Liver (tissue), 8 donors: ENCODE measurements at regions not wholly inside any gene's neighbourhood (a gene's known extent, or its start where the extent isn't known, plus 50 kb on each side); places are given as distances from the start of the nearest gene placed in this dataset.

Source experiments
- DNase-seq: peaks from one replicate; pipeline ENCODE4 v3.0.0-alpha.2; 2017; ENCODE audit warnings: low spot score
- H3K27ac ChIP-seq, 2 donors: one replicate each; pipeline ENCODE4 v1.7.0; 2013; ENCODE audit warnings: inconsistent platforms in 2 of 2, low read length in 2 of 2, control low read depth in 1 of 2, low read depth in 1 of 2, mild to moderate bottlenecking in 1 of 2
- H3K27me3 ChIP-seq, 4 donors: one replicate each; pipeline versions ENCODE4 v1.6.1 to v1.7.0; 2013; ENCODE audit warnings: low read length in 3 of 4, inconsistent platforms in 1 of 4, mild to moderate bottlenecking in 1 of 4, moderate library complexity in 1 of 4; ENCODE audit not compliant: control insufficient read depth in 4 of 4, insufficient read depth in 4 of 4
- H3K36me3 ChIP-seq, 4 donors: one replicate each; pipeline versions ENCODE4 v1.6.1 to v1.7.0; 2013; ENCODE audit warnings: low read length in 3 of 4, mild to moderate bottlenecking in 3 of 4, low read depth in 1 of 4, moderate library complexity in 1 of 4; ENCODE audit not compliant: control insufficient read depth in 4 of 4, insufficient read depth in 3 of 4
- H3K4me1 ChIP-seq, 4 donors: one replicate each; pipeline versions ENCODE4 v1.6.1 to v1.7.0; 2013; ENCODE audit warnings: low read length in 3 of 4, mild to moderate bottlenecking in 3 of 4, moderate library complexity in 1 of 4; ENCODE audit not compliant: control insufficient read depth in 4 of 4, insufficient read depth in 4 of 4
- H3K4me3 ChIP-seq, 3 donors: one replicate each; pipeline versions ENCODE4 v1.6.1 to v1.7.0; 2013; ENCODE audit warnings: low read length in 3 of 3, control low read depth in 1 of 3, low read depth in 1 of 3, mild to moderate bottlenecking in 1 of 3
- H3K9ac ChIP-seq, 2 donors: one replicate each; pipeline ENCODE4 v1.7.0; 2013; ENCODE audit warnings: low read length in 2 of 2, mild to moderate bottlenecking in 2 of 2, moderate library complexity in 2 of 2, control low read depth in 1 of 2, low read depth in 1 of 2
- H3K9me3 ChIP-seq, 4 donors: one replicate each; pipeline versions ENCODE4 v1.6.1 to v1.7.0; 2013; ENCODE audit warnings: low read length in 3 of 4; ENCODE audit not compliant: control insufficient read depth in 4 of 4
- ATF3 ChIP-seq: IDR thresholded peaks from 2 replicates; pipeline ENCODE4 v1.6.1; 2016; ENCODE audit warnings: antibody characterized with exemption
- CTCF ChIP-seq: fragments of 150-350 bp; IDR thresholded peaks from 2 replicates; pipeline ENCODE4 v1.5.1; 2017; ENCODE audit warnings: improper control_type of control experiment, low read depth, low read length; ENCODE audit not compliant: missing input control
- EGR1 ChIP-seq, 2 donors: IDR thresholded peaks; 2 replicates each; pipeline ENCODE4 v1.6.1; 2016 to 2018; ENCODE audit warnings: antibody characterized with exemption in 2 of 2, low read depth in 2 of 2
- FOXA1 ChIP-seq: IDR thresholded peaks from 2 replicates; pipeline ENCODE4 v1.6.1; 2016; ENCODE audit warnings: antibody characterized with exemption
- FOXA2 ChIP-seq: IDR thresholded peaks from 2 replicates; pipeline ENCODE4 v1.6.1; 2016; ENCODE audit warnings: antibody characterized with exemption
- GABPA ChIP-seq, 2 donors: IDR thresholded peaks in 1 of 2; conservative IDR thresholded peaks in 1 of 2; 2 replicates each; pipeline ENCODE4 v1.6.1; 2016; ENCODE audit warnings: antibody characterized with exemption in 2 of 2, mild to moderate bottlenecking in 1 of 2, moderate library complexity in 1 of 2
- HNF4A ChIP-seq, 2 donors: conservative IDR thresholded peaks; 2 replicates each; pipeline ENCODE4 v1.6.1; 2016; ENCODE audit warnings: antibody characterized with exemption in 2 of 2, mild to moderate bottlenecking in 2 of 2
- HNF4G ChIP-seq: IDR thresholded peaks from 2 replicates; pipeline ENCODE4 v1.6.1; 2016; ENCODE audit warnings: antibody characterized with exemption
- JUND ChIP-seq, 2 donors: IDR thresholded peaks; 2 replicates each; pipeline ENCODE4 v1.6.1; 2016; ENCODE audit warnings: antibody characterized with exemption in 2 of 2
- MAX ChIP-seq: IDR thresholded peaks from 2 replicates; pipeline ENCODE4 v1.6.1; 2016; ENCODE audit warnings: antibody characterized with exemption
- NR2F2 ChIP-seq: IDR thresholded peaks from 2 replicates; pipeline ENCODE4 v1.6.1; 2016; ENCODE audit warnings: antibody characterized with exemption
- RAD21 ChIP-seq, 2 donors: IDR thresholded peaks; 2 replicates each; pipeline ENCODE4 v1.6.1; 2016; ENCODE audit warnings: antibody characterized with exemption in 2 of 2, mild to moderate bottlenecking in 2 of 2
- REST ChIP-seq: IDR thresholded peaks from 2 replicates; pipeline ENCODE4 v1.6.1; 2016; ENCODE audit warnings: antibody characterized with exemption, mild to moderate bottlenecking
- RXRA ChIP-seq, 2 donors: IDR thresholded peaks; 2 replicates each; pipeline ENCODE4 v1.6.1; 2017 to 2018; ENCODE audit warnings: antibody characterized with exemption in 2 of 2, mild to moderate bottlenecking in 1 of 2
- SP1 ChIP-seq: IDR thresholded peaks from 2 replicates; pipeline ENCODE4 v1.6.1; 2018; ENCODE audit warnings: antibody characterized with exemption, mild to moderate bottlenecking
- TAF1 ChIP-seq: conservative IDR thresholded peaks from 2 replicates; pipeline ENCODE4 v1.6.1; 2016; ENCODE audit warnings: antibody characterized with exemption, mild to moderate bottlenecking
- YY1 ChIP-seq: IDR thresholded peaks from 2 replicates; pipeline ENCODE4 v1.6.1; 2016; ENCODE audit warnings: antibody characterized with exemption, mild to moderate bottlenecking
- ZBTB33 ChIP-seq: IDR thresholded peaks from 2 replicates; pipeline ENCODE4 v1.6.1; 2016; ENCODE audit warnings: antibody characterized with exemption
- WGBS: extraction: QIAGEN DNeasy Blood & Tissue Kit; methylation state at CpG from one replicate; pipeline ENCODE4 v1.1.7; 2013; 5-methylcytosine and 5-hydroxymethylcytosine counted together
- donor health status: healthy.
- donor health status: healthy.
- donor health status: healthy.
- donor health status: healthy.
- donor health status: healthy.

GRCh38 chr18:65347446-65347845 is 403.4 kb upstream of the CDH7 start:
- no peak for DNase-seq
- H3K4me1 ChIP-seq, result no peaks in the 10 kb centered on the region
- H3K4me3 ChIP-seq, result no peak overlapping the region
- peaks cover 0 to 3% (median 0%) of the 10 kb centered on the region in 4 donors for H3K9me3 ChIP-seq
- no peaks in the 10 kb centered on the region for H3K36me3 ChIP-seq
- H3K27me3 ChIP-seq, result no peaks in the 10 kb centered on the region
- TF ChIP-seq ATF3, result no peak
- no peak for TF ChIP-seq ZBTB33
- no peak for TF ChIP-seq HNF4G
- TF ChIP-seq HNF4A (conservative IDR thresholded peaks at IDR 0.05), result no peak
- TF ChIP-seq YY1, result no peak
- no peak for TF ChIP-seq SP1
- no peak for TF ChIP-seq JUND (IDR thresholded peaks at IDR 0.05)
- no peak for TF ChIP-seq GABPA (IDR thresholded peaks at IDR 0.05 in 1 of 2, conservative IDR thresholded peaks at IDR 0.05 in 1 of 2)
- TF ChIP-seq MAX, result no peak
- no peak for TF ChIP-seq FOXA2
- no peak for TF ChIP-seq RAD21 (IDR thresholded peaks at IDR 0.05)
- TF ChIP-seq FOXA1, result no peak
- no peak for TF ChIP-seq REST
- no peak for TF ChIP-seq TAF1
- no peak for TF ChIP-seq EGR1 (IDR thresholded peaks at IDR 0.05; ENCODE audit: low read depth in 2 of 2)
- TF ChIP-seq CTCF, result no peak
- no peak for TF ChIP-seq NR2F2
- no peak for TF ChIP-seq RXRA (IDR thresholded peaks at IDR 0.05)
- no peak overlapping the region for H3K27ac ChIP-seq
- whole genome bisulfite sequencing, result 57% methylated on average over 6 of the region's 6 CpGs
- H3K9ac ChIP-seq, result no peak overlapping the region

- 72% methylated on average over 3 of the region's 3 CpGs for WGBS
- Histone ChIP-seq H3K36me3 (no peaks in the 10 kb centered on the region), H3K4me3 (no peak overlapping the region), H3K4me1 (no peaks in the 10 kb centered on the region), H3K9me3 (peaks cover 0 to 3% (median 0%) of the 10 kb centered on the region in 4 donors), H3K9ac (no peak overlapping the region), H3K27me3 (no peaks in the 10 kb centered on the region), H3K27ac (no peak overlapping the region)
- TF ChIP-seq NR2F2 (no peak), REST (no peak), FOXA1 (no peak), YY1 (no peak), RXRA (IDR thresholded peaks at IDR 0.05) (no peak), FOXA2 (no peak)
- no peak for DNase-seq
Measured at GRCh38 chr18:65346086-65346485, 404.7 kb upstream of the CDH7 start.
